GM19395 (cell line): ENCODE measurements at regions not wholly inside any gene's neighbourhood (a gene's known extent, or its start where the extent isn't known, plus 50 kb on each side); places are given as distances from the start of the nearest gene placed in this dataset.

Experiments
- ATAC-seq: cut with Tn5 transposase; IDR thresholded peaks from one replicate; pipeline ENCODE4 v1.9.1; 2021; ENCODE audit warnings: mild to moderate bottlenecking, moderate library complexity; ENCODE audit not compliant: unreplicated experiment

GRCh38 chr17:77409282-77410161 lies 268.8 kb downstream of the SEC14L1 start:
- no peak for ATAC-seq

DNA sequence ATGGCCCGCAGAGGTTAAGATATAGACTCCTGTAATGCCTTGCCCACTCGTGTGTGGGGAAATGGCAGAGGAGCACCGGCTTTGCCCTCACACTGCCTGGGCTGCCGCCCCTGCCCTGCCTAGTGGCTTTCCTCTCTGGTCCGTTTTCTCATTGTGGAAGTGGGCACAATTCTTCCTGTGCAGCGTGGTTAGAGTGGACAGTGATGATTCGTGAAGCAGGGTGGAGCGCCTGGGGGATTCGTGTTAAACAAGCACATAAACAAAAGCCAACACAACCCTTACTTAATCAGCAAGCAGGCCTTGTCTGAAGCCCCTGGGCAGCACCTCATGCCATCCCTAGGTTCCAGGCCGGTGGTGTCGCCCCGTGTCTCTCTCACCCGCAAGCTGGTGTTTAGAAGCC lies 269.7 kb downstream of the SEC14L1 start:
- no peak for ATAC-seq

DNA sequence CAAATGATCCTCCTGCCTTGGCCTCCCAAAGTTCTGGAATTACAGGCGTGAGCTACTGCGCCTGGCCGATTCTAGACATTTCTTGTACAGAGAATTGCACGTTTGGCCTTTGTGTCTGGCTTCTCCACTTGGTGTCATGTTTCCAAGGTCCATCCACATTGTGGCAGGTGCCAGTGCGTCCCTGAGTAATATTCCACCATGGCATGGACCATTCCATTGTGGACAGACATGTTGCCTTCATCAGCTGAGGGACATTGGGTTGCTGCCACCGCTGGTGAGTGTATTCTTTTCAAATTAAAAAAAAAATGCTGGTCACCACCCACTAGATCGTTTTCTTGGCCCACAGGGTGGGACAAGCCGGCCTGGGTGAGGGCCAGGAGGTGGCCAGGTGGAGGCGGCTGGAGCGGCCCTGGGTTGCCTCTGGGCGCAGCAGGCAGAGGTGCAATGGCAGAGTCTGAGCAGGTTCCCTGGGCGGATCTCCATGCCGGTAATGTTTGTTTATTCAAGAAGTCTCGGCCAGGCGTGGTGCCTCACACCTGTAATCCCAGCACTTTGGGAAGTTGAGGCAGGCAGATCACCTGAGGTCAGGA lies 274.1 kb downstream of the SEC14L1 start:
- ATAC-seq: no peak

DNA sequence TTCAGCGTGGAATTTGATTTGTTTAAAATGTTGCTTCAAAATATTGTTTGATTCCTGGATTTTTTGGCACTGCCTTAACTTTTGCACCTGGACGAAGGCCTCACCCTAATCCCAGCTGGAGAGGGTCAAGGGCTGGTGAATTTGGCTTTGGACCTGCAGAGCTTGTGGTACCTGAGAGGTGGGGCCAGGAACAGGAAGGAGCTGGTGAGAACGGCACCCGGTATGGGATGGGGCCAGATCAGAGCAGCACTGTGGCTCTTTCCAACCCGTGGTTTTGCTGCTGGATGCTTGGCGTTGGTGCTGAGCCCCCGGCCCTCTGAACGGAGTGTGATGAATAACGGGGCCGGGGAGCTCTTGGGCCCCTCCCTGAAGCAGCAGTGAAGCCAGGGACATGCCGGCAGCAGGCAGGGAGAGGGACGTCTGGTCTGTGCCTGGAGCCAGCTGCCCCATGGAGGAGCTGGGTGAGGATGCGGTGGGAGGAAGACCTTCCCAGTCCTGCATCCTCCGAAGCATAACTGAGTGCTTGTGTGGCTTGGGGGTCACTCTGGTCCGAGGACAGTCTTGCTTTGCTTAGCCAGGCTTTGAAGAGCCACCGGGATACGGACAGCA lies 275.4 kb downstream of the SEC14L1 start:
- ATAC-seq: no peak

- no peak for ATAC-seq
Measured at GRCh38 chr17:77417575-77417974, 276.8 kb downstream of the SEC14L1 start.

DNA sequence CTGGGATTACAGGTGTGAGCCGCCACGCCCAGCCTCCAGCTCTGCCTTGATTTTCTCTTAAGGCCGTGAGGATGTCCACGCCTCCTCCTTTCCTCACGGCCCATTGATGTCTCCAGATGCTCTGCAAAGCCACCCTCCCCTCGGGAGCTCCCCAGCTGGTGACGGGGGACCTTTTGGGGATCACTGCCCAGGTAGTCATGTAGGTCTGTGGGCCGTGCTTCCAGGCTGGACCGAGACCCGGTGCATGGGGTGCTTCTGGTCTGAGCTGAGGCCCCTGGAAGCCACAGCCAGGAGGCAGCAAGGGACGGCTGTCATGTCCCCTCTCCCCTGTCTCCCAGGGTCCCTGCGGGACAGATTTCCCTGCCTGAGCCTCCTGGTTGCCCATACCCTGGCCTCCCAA lies 277.8 kb downstream of the SEC14L1 start:
- ATAC-seq: no peak

DNA sequence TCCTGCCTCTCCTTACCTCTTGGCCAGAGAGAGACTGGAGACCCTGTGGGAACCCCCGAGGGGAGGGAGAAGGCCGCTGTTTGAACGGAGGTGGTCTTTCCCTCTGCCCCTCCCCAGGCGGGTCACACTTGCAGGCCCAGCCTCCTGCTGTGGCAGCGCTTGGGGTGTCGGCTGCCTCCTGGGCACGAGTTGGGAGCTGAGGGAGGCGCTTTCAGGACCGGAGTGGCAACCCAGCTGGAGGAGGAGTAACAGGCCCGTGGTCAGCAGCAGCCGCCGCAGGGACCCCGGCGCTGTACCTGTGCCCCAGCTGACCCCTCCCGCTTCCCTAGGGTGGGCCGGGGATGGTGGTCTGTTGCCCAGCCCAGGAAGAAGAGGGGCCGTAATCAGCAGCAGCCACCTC lies 278.3 kb downstream of the SEC14L1 start:
- ATAC-seq: no peak

GRCh38 chr17:77419547-77420094 lies 278.9 kb downstream of the SEC14L1 start:
- no peak for ATAC-seq

DNA sequence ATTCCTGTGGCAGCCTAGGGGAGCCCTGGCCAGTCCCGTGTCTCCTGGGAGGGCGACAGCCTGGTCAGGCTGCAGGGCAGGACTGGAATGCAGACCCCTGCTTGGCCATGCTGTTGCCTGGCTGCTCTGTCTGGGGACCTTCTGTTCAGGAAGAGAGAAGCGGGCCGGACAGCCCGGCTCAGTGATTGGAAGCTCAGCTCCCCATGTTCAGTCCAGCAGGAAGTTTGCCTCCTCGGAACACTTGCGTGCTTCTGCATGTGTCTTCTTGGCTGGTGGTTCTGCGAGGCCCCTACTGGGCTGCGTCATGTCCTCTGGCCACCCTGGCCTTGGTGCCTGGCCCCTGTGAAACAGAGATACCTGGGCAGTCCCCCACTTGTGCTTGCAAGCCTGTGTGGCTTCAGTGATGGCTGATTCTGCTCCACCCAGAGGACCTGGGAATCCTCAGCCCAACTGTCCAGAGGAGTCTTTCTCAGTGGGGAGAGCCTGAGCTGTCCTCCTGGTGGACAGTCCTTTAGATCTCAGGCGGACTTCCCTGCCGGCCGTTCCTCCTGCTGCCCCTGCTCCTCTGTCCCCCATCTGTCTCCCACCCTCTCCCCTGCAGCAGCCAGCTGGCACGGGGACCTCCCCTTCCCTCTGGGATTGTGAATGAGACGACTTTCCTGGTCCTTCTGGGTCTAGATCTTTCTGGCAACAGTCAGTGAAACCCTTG lies 279.5 kb downstream of the SEC14L1 start:
- no peak for ATAC-seq

- no peak for ATAC-seq
Measured at GRCh38 chr17:77420804-77421629, 280.2 kb downstream of the SEC14L1 start.

GRCh38 chr17:77421630-77421972 lies 280.8 kb downstream of the SEC14L1 start:
- no peak for ATAC-seq

- no peak for ATAC-seq
Measured at GRCh38 chr17:77422104-77422747, 281.5 kb downstream of the SEC14L1 start.

DNA sequence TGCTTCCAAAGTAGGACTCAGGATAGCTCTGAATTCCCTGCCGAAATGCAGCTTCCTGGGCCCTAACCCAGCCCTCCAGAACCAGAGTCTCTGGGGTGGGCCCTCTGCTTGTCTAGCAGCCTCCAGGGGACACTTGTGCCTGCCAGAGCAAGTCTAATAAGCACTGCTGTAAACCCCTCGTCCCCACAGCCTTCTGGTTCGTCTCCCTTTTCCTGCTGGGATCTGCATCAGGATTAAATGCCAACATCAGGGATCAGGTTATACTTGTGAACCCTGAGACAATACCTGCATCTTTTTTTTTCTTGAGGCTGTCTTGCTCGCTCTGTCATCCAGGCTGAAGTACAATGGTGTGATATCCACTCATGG lies 282.0 kb downstream of the SEC14L1 start:
- ATAC-seq: no peak

- no peak for ATAC-seq
Measured at GRCh38 chr17:77423589-77424451, 283.1 kb downstream of the SEC14L1 start.

DNA sequence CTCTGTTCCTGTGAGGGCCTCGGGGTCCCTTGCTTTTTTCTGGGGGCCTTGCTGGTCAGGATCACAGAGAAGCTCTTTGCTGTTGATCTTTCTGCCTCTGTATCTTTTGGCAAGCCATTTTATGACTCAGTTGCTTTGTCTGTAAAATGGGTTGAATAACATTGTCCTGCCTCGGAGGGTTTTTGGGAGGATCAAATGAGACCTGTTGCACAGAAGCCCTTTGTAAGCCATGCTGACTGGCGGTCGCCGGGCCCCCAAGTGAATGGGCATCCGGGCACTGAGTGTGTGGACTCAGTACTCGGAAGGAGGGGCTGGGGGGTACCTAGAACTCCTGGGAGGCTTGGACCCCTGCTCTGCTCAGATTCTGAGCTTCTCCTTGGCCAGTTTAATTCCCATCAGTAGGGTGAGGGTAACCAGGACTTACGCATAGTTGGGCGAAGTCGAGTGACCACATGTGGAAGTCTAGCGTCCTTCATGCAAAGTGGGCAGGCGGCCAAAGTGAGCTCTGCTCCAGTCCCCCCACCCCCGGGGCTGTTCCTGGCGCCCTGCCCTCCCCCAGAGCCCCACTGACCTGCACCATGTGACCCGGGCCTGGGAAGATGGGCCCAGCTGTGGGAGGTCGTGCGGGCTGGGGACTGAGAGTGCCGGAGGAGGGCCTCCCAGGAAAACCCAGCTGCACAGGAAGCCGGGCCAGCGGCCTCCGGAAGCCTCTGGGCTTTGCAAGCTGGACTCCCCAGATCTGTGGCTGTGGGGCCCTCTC lies 284.0 kb downstream of the SEC14L1 start:
- no peak for ATAC-seq

DNA sequence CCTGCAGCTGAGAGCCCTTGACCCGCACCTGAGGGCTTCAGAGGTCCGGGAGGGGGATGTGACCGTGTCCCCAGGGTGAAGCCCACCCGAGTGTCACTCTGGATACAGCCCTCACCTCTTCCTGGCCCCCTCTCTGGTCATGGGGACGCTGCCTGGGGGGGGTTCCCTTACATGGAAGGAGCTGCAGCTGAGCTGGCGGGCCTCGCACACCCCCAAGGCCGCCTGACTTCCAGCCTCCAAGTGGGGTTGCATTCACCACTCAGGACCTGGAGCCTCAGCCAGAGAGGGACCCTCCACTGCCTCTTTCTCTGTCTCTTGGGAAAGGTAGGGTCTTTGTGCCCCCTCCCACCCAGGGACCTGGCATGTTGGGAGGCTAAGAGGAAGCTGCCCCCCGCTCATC lies 284.6 kb downstream of the SEC14L1 start:
- ATAC-seq: no peak

DNA sequence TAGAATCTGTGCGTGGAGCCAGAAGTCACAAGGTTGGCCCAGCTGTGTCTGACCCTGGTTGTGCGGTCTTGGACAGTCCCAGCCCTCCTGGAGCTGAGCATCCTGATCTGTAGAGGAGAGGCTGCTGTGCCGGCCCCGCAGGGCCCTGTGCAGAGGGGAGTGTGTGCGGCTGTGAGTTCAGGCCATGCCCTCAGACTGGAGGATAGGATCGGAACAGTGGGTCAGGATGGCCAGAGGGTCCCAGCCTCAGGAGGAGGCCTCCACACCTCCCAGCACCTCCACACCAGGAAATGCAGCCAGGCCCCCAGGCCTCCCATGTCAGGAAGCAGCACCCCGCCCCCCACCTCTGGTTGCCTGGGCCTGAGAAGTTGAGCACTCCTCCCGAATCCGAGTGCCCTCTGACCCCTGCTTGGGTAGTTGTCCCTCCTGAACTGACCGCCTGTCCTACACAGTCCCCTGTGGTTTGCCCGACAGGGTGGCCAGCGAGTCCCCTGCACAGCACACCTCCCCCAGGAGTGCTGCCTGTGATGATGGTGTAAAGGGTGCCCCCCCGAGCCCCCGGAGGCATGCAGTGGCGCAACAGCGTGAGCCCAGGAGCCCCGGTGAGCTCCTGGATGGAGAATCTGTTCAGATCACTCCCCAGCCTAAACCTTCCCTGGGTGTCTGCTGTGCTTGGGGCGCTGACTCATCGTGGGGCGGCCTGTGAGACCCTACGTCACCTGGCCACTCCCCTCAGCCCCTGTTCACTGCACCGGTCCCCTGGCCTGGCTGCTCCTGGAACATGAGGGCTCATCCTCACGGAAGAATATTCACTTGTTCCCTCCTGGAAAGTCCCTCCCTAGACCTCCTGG lies 285.2 kb downstream of the SEC14L1 start:
- ATAC-seq: no peak
